ENCODE measurements at regions not wholly inside any gene's neighbourhood (a gene's known extent, or its start where the extent isn't known, plus 50 kb on each side); places are given as distances from the start of the nearest gene placed in this dataset.

DNA sequence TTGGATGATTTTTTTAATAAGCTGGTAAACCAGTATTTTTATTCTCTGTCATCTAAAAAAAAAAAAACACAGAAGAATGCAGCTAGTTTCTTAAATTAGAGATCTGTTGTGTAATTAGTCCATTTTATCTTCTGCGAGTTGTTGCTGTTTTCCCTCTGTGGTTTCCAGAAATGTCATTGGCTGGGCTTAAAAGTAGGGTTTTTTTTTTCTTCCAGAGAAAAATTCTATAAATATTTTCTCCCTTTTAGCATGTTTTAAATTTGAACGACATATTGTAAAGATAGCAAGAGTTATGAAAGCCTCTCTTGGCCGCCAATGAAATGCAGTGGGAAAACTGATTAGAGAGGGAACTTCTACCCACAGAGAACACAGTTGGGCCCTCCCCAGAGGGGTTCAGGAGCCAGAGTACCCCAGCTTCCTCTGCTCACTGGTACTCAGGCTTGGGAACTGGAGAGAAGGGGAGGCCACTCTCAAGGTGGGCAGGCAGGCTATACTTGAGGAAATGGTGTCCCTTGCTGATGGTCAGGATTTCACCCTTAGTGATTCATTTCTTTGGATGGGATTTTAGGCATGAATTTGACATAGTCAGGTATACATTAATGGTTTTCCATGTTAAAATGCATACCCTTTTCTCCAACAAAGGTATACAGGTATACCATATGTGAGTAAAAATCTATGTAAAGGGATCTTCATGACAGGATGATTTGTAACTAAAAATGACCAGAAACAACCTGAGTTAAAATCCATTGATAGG is 166.1 kb downstream of the BCOR start:
- Mint-ChIP-seq H3K9me3 (no peaks in the 10 kb centered on the region), H3K4me3 (no peak overlapping the region), H3K36me3 (ENCODE audit: low read depth) (no peaks in the 10 kb centered on the region), H3K4me1 (peaks cover 12% of the 10 kb centered on the region), H3K27me3 (no peaks in the 10 kb centered on the region), H3K27ac (no peak overlapping the region)
- TF ChIP-seq CTCF (IDR thresholded peaks at IDR 0.05), result no peak
- CTCF ChIA-PET, result interaction anchor here (0.6 kb wide), 1 partner anchor 397 kb away, joined by 3 read pairs; no protein-coding TSS in a partner anchor
- ATAC-seq (ENCODE audit: low read depth) (no peak), DNase-seq (no peak)
- POLR2A ChIA-PET, result no interaction called here
- intact Hi-C loops (cut with micrococcal nuclease), result loop anchor here (10.0 kb wide), 1 partner anchor 107 kb away; no protein-coding TSS in a partner anchor

DNA sequence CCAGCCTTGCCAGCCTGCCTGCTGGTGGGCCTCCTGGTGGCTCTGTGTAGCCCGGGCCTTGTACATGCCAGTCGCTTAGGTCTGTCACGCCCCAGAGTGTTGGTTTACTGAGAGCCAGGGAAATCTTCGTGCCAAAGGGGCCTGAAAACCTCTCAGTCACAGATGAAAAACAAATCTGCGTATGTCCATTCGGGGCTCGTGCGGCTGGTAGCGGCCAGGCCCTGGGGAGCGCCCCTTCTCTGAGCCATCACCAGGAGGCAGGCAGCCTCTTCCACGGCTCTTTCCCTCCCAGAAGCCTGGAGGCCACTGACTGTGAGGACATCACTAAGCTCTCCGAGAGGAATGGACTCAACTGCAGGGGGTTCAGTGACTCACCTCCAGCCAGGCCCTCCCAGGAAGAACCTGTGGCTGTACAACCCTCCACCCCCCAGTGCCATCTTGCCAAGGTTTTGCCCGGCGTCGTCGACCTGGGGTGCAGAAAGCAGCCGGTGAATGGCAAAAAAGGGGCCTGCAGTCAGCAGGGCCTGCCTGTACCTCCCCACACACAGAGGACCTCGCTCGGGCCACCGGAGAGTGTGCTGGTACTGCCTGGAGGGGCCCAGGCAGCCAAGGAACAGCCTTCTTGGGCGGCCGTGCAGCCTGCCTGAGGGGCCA is 162.2 kb downstream of the BCOR start:
- ChIA-PET POLR2A (interaction anchor here (1.1 kb wide), 1 partner anchor 218 kb away, joined by 3 read pairs; no protein-coding TSS in a partner anchor), CTCF (no interaction called here)
- no peaks in the 10 kb centered on the region for H3K27me3 Mint-ChIP-seq
- no peaks in the 10 kb centered on the region for H3K36me3 Mint-ChIP-seq (ENCODE audit: low read depth)
- DNase-seq (no peak), ATAC-seq (ENCODE audit: low read depth) (no peak)
- intact Hi-C loops (cut with micrococcal nuclease), result loop anchor here (10.0 kb wide), 1 partner anchor 111 kb away; no protein-coding TSS in a partner anchor
- no peaks in the 10 kb centered on the region for H3K9me3 Mint-ChIP-seq
- H3K27ac Mint-ChIP-seq, result no peak overlapping the region
- H3K4me3 Mint-ChIP-seq, result no peak overlapping the region
- no peak for TF ChIP-seq CTCF (IDR thresholded peaks at IDR 0.05)
- peaks cover 21% of the 10 kb centered on the region for H3K4me1 Mint-ChIP-seq

DNA sequence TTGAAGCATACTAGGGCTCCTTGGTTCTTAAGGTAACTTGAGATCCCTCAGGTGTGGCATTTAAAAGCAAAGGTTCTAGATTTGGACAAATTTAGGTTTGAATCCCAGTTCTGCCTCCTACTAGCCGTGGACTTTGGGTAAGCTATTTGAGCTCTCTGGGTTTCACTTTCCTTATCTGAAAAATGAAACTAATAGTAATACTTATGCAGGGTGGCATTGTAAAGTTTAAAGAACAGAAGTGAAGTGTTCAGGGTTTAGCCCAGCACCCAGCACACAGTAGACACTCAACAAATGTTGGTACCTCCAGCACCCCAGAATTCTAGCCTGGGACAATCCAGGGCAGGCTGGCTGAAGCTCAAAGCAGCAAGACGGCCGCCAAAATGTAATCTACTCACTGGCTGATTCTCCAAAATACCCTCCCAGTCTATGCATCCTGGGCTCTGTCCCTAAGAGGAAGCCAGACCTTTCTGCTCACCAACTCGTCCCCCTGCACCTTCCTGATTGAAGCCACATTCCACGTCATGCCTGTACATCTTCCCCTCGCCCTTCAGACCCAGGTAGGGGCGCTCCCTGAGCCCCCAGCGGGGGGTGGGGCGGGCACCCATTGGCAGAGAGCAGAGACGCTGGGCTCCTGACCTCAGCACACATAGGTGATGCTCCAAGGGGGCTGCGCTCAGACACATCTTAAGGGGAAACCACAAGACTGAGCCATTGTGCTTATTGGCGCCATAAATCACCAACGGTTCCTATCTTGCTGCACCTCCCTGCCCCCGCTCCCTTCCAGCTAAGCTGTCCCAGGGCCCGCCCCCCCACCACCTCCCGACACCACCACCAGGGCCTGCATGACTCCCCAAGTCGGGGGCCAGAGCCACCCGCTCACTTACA is 160.6 kb downstream of the BCOR start:
- DNase-seq (no peak), ATAC-seq (ENCODE audit: low read depth) (no peak)
- Mint-ChIP-seq H3K4me3 (peak overlapping the region; percentile 15), H3K36me3 (ENCODE audit: low read depth) (no peaks in the 10 kb centered on the region), H3K27ac (no peak overlapping the region), H3K4me1 (peaks cover 21% of the 10 kb centered on the region), H3K27me3 (no peaks in the 10 kb centered on the region), H3K9me3 (no peaks in the 10 kb centered on the region)
- ChIA-PET CTCF (no interaction called here), POLR2A (interaction anchor here (0.7 to 1.1 kb wide), 3 partner anchors 68 to 216 kb away, joined by 3 read pairs; no protein-coding TSS in a partner anchor)
- intact Hi-C loops (cut with micrococcal nuclease), result loop anchor here (10.0 kb wide), 1 partner anchor 112 kb away; no protein-coding TSS in a partner anchor
- no peak for TF ChIP-seq CTCF (IDR thresholded peaks at IDR 0.05)

DNA sequence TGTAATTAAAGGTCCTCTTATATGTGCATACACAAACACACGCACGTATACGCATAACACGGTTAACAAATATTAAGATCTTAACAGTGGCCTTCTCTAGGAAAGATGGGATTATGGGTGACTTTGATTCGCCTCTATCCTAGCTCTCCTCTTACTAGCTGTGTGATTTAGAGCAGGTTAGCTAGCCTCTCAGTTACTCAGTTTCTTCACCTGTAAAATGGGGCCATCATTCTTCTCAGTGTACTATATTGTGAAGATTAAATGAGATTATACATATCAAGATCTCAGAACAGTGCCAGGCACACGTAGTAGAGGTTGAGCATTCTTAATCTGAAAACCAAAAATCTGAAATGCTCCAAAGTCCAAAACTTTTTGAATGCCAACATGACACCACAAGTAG is 159.3 kb downstream of the BCOR start:
- ChIA-PET CTCF (no interaction called here), POLR2A (no interaction called here)
- Mint-ChIP-seq H3K4me1 (peaks cover 16% of the 10 kb centered on the region), H3K27ac (no peak overlapping the region), H3K36me3 (ENCODE audit: low read depth) (no peaks in the 10 kb centered on the region), H3K27me3 (no peaks in the 10 kb centered on the region), H3K9me3 (no peaks in the 10 kb centered on the region), H3K4me3 (no peak overlapping the region)
- ATAC-seq (ENCODE audit: low read depth), result no peak
- no peak for TF ChIP-seq CTCF (IDR thresholded peaks at IDR 0.05)
- DNase-seq, result no peak
- intact Hi-C loops (cut with micrococcal nuclease), result loop anchor here (10.0 kb wide), 1 partner anchor 114 kb away; no protein-coding TSS in a partner anchor
